AG10803 (cell line): ENCODE measurements at regions not wholly inside any gene's neighbourhood (a gene's known extent, or its start where the extent isn't known, plus 50 kb on each side); places are given as distances from the start of the nearest gene placed in this dataset.

Source experiments
- DNase-seq: peaks from one replicate; pipeline ENCODE4 v3.0.0; 2010; ENCODE audit warnings: low read depth
- H3K4me3 ChIP-seq: 2 replicates; pipeline ENCODE4 v1.5.1; 2011; ENCODE audit warnings: mild to moderate bottlenecking, low read length, control low read depth
- TF ChIP-seq, protein P1 (sequence below): conservative IDR thresholded peaks from 2 replicates; pipeline ENCODE4 v1.5.1; 2011; ENCODE audit warnings: mild to moderate bottlenecking, low read length, control low read depth, inconsistent platforms

DNA sequence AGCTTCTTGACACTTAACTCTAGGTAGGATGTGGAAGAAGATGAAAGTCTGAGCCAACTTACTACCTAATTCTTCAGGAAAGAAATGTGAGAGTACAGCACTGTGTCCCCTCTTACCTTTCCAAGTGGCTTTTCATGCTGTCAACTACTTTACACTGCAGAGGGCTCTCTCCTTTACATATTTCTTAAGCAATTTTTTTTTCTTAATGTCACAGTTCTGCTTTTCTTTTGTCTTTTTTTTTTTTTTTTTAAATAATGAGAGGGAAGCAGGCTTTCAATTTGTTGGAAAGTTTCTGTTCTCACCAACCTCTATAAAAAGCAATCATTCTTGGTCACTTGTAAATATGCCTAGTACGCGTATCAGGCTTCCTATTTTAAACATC lies 212.7 kb upstream of the MIR17HG start:
- TF ChIP-seq, protein P1, sequence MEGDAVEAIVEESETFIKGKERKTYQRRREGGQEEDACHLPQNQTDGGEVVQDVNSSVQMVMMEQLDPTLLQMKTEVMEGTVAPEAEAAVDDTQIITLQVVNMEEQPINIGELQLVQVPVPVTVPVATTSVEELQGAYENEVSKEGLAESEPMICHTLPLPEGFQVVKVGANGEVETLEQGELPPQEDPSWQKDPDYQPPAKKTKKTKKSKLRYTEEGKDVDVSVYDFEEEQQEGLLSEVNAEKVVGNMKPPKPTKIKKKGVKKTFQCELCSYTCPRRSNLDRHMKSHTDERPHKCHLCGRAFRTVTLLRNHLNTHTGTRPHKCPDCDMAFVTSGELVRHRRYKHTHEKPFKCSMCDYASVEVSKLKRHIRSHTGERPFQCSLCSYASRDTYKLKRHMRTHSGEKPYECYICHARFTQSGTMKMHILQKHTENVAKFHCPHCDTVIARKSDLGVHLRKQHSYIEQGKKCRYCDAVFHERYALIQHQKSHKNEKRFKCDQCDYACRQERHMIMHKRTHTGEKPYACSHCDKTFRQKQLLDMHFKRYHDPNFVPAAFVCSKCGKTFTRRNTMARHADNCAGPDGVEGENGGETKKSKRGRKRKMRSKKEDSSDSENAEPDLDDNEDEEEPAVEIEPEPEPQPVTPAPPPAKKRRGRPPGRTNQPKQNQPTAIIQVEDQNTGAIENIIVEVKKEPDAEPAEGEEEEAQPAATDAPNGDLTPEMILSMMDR, result no peak
- no peak overlapping the region for H3K4me3 ChIP-seq
- no peak for DNase-seq

DNA sequence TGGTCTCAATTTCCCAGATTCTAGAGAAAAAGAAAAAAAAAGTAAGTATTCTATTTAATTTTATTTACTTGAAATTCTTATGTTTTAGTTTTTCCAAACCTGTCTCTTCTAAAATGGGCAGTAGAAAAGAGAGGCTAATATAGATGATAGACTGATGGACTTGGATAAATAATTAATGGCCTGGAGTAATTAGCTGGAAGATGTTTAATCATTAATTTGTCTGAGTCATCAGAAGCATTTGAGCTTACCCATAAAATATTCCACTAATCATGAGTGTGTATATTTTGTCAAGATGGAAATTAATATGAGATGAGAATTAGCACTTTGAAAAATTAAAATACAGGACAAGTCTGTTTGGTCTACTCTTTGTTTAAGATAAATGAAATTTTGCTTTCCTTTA lies 212.1 kb upstream of the MIR17HG start:
- no peak for DNase-seq
- TF ChIP-seq, protein P1, result no peak
- no peak overlapping the region for H3K4me3 ChIP-seq

DNA sequence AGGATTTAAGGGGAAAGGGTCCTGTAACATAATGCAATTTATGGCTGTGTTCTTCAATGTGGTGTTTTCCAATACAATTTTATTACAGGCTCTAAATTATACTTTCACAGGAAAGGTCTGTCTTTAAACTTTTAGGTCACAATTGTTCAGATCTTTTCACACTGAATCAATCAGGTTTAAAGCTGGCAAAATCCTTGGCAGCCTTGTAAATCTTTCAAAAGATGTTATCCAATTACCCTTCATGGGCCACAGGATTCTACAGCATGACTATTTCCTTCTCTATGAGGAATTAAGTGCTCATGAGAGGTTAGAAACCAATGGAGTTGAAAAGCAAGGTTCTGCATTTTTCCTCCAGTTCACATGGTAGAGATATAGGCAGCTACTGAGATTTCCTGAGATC lies 211.5 kb upstream of the MIR17HG start:
- H3K4me3 ChIP-seq, result no peak overlapping the region
- TF ChIP-seq, protein P1, result no peak
- no peak for DNase-seq

GRCh38 chr13:91136806-91137205 lies 210.7 kb upstream of the MIR17HG start:
- DNase-seq, result no peak
- no peak overlapping the region for H3K4me3 ChIP-seq
- TF ChIP-seq, protein P1, result no peak

DNA sequence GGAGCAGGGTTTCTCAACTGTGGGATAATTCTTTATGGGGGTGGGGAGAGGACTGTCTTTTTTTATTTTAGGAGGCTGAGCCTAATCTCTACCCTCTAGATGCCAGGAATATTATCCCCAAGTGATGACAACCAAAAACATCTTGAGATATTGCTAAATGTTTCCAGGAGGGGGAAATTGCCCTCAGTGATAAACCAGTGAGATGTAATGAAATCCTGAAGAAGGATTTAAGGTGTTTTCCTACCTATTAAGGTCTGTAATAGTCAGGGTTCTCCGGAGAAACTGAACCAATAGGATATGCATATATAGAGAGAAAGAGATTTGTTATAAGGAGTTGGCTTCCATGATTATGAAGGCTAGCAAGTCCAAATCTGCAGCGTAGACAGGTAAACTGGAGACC lies 208.3 kb upstream of the MIR17HG start:
- DNase-seq, result no peak
- H3K4me3 ChIP-seq, result no peak overlapping the region
- TF ChIP-seq, protein P1, result no peak

DNA sequence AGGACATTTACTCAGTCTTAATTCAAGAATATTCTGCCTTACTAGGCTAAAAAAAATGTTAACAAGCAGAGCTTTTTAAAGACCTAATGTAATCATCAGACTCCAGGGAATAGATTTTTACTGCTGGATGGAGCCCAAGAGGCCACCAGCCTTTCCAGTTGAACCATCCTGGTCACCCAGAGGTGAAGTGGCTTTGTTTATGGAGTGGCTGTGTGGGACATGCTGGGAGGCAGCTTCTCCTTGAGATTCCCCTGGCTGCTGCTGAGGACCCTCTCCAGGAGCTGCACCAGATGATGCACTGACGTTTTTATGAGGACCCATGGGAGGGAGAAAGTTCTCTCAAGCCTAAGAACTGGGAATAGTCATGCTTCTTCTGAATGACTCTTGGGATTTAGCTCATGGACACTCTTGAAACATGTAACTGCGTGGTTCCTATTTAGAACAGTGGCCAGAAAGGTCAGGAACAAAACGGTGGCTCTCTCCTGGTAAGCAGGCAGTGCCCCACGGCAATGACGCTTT lies 205.9 kb upstream of the MIR17HG start:
- no peak for DNase-seq
- TF ChIP-seq, protein P1, result no peak

GRCh38 chr13:91142572-91142971 lies 204.9 kb upstream of the MIR17HG start:
- peak; percentile 29 for DNase-seq
- H3K4me3 ChIP-seq, result no peak overlapping the region
- TF ChIP-seq, protein P1, result no peak

More for the DNA sequence above, 205.9 kb upstream of the MIR17HG start:
- H3K4me3 ChIP-seq, result no peak overlapping the region
